ENCODE measurements at regions not wholly inside any gene's neighbourhood (a gene's known extent, or its start where the extent isn't known, plus 50 kb on each side); places are given as distances from the start of the nearest gene placed in this dataset.

DNA sequence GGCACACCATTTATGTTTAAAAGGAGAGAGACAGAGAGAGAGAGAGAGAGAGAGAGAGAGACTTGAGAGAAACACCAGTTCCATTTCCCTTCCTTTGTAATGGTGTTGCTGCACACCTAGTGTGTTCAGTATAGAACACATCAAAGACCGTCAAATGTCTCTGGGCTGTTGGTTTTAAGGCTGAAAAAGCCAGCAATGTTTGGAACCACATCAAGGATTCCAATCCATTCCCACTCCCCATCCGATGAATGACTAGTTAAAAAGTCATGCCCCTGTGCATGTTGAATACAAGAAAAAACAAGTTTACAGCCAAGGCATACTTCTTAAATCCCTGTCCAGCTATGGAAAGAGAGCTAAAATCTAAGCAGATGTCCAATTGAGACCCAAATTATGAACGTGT, 83.0 kb upstream of the IFNE start:
- DNase-seq, result no peak

- no peak for DNase-seq
These were observed 85.8 kb upstream of the IFNE start for GRCh38 chr9:21567926-21568325.

DNA sequence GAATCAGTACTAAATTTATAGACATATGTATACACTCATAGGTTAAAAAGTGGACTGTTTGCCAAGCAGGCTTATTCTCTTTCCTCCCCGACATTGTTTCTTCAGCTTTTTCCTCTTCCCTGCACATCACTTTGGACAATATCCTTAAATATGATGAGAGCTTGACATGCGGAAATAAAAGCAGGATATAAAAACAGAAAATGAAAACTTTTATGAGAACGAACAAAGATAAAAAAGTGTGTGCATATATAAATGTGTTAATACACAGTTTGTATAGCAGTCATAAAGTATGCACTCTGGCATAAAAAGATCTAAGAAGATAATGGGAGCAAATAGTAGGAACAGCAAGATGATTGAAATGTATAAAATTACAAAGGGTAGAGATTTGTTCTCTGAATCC, 86.4 kb upstream of the IFNE start:
- DNase-seq, result no peak

- no peak for DNase-seq
These were observed 87.6 kb upstream of the IFNE start for GRCh38 chr9:21569721-21570120.

GRCh38 chr9:21570643-21571275, 88.6 kb upstream of the IFNE start:
- no peak for DNase-seq

DNA sequence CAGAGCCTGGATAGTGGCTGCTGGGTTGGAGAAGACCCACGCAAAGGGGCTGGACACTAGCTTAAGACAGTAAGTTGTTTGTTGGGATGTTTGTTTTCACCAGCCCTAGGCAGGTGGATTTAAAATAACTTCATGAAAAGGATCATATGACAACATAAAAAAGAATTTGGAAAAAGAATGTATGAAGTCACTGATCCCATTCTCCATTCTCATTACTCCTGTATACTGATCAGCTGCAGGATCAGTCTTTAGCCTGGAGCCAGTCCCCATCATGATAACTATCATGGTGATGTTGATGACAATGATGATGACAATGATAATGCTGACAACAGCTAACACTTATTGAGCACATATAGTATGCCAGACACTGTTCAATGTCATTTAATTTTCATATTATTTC, 92.1 kb upstream of the IFNE start:
- DNase-seq, result no peak

- DNase-seq, result no peak
These were observed 94.4 kb upstream of the IFNE start for GRCh38 chr9:21576331-21577189.

- DNase-seq, result no peak
These were observed 97.1 kb upstream of the IFNE start for GRCh38 chr9:21579247-21579671.

DNA sequence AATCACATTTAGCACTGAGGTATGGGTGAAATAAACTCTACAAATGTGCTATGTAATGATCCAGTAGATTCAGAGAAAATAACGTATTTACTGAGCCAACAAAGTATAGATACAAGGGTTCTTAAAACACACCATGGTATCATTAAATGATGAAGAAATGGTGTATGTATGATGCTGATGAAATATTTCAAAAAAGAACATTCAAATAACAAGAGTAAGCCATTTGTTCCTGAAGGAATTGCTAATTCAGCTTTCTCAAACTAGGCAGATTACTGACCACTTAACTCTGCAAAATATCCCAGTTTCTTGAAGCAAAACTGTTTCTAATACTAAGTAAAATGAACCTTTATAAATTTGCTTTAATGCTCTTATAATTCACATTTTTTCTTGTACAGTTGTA, 97.6 kb upstream of the IFNE start:
- DNase-seq, result no peak

- DNase-seq, result no peak
These were observed 98.7 kb upstream of the IFNE start for GRCh38 chr9:21580636-21581378.

DNA sequence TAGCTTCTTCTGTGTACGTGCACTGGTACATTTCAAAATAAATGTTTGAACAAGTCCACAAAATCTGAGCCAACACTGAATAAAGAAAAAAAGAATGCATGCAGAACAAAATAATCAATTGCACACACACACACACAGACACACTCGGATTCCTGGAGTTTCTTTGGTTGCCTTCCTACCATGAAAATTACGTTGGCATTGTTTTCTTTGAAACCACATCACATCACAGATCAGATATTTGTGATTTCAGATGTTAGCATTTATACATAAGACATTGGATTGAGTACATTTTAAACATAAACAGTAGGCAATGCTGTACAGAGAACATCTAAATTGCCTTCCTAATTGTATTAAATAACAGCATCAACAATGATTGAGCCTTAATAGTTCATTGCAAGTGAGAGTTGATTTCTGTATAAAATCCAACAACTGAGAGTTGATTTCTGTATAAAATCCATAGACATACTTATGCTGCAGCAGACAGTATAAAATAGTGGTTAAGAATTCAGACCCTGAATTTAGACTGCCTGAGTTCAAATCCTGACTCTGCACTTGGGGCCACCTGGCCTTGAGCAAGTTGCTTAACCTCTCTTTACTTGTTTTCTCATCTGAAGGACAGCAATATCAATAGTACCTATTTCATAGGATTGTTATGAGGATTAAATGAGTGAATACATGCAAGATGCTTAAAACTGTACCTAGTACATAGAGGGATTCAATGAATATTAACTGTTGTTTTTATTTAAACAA, 101.7 kb upstream of the IFNE start:
- no peak for DNase-seq

DNA sequence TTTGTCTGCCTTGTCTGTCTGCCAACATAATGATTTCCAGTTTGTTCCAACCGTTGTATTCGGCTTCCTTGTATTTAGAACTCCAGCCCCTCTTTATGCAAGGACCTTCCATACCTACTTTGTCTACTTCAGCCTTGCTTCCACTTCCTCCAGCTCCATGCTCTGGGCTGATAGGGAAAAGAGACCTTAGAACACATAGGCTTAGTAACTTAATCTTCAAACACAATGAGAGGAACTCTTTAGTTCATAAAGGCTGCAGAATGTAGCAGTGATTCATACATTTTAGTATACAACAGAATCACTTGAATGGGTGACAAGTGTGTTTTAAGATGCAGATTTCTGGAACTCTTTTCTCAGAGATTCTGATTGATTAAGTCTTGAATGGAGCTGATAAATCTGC, 102.8 kb upstream of the IFNE start:
- no peak for DNase-seq

- no peak for DNase-seq
These were observed 103.9 kb upstream of the IFNE start for GRCh38 chr9:21585756-21586752.

- DNase-seq, result no peak
These were observed 107.4 kb upstream of the IFNE start for GRCh38 chr9:21589344-21590056.

GRCh38 chr9:21590058-21590996, 108.2 kb upstream of the IFNE start:
- no peak for DNase-seq

DNA sequence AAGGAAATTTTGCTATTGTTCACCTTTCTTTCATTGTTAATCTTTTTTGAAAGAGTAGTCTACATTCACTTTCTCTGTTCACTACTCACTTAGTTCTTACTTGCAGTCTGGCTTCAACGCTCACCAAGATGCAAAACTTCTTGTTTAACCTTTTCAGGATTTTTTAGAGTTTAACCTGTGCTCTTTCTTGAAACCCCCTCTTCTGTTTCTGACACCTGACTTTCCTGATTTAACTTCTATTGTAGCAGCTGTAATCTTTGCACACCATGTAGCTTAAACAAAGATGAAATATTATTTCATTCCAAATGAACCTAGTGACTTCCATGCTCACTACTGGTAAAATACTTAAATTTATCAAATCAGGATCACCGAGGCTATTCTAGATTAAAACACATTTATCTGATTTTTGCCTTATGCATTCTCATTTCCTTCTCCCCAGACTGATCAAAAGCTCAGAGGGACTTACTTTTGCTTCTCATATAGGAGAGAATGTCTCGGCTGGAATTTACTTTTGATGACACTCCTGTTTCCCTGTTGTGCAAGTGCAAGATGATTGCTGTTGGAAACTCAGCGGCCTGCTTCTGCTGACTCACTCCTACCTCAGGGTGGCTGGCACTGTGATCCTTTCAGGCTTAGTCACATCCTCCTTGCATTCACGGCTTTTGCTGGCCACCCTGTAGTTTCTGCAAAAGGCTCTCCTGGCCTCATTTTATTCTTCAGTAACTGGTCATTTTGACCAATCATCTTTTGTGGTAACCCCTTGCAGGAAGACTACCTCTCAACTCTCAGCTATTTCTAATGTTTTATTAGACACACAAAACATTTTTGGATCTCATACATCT, 109.3 kb upstream of the IFNE start:
- no peak for DNase-seq

DNA sequence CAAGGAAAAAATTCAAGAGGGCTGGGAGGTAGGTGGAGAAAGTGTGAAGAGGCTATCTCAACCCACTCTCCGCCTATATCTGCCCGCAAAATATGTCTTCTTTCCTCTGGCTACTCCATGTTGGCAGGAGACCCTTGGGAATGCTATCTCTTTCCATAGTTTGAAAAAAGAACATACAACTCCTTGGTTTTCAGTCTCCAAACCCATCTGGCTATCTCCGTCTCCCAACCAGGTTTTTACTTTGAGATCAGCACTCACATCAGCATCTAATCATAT, 109.9 kb upstream of the IFNE start:
- no peak for DNase-seq

- no peak for DNase-seq
These were observed 115.2 kb upstream of the IFNE start for GRCh38 chr9:21597284-21597683.

- DNase-seq, result no peak
These were observed 116.6 kb upstream of the IFNE start for GRCh38 chr9:21598749-21599148.
